ENCODE measurements at regions not wholly inside any gene's neighbourhood (a gene's known extent, or its start where the extent isn't known, plus 50 kb on each side); places are given as distances from the start of the nearest gene placed in this dataset.

DNA sequence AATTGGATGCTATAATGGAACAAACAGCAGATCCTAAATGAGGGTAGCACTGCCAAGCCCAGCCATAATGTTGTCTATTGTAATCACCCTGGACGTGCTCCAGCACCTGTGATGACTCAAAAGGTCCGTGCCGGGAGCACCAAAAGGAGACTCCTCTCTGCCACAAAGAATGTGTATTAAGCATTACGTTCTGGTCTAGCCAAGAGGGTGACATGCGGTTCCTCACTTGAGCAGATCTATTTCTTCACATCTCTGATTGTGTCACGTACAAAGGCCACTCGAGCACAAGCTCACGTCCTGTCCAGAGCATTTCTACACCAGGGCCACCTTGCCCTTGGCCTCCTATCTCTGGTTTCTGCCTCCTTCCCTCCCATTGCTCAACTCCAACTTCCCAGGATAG, 219.9 kb upstream of the IRS2 start:
- TF ChIP-seq POLR2AphosphoS5 (IDR thresholded peaks at IDR 0.05; ENCODE audit: low read depth, low read length), result no peak
- TF ChIP-seq POLR2A (IDR thresholded peaks at IDR 0.05; ENCODE audit: low read depth, low read length), result no peak
- no peak for TF ChIP-seq TAF1 (IDR thresholded peaks at IDR 0.05; ENCODE audit: borderline replicate concordance, low read depth, low read length)

Data from GM12892 (cell line).